VCaP (cell line): ENCODE measurements at regions not wholly inside any gene's neighbourhood (a gene's known extent, or its start where the extent isn't known, plus 50 kb on each side); places are given as distances from the start of the nearest gene placed in this dataset.

ENCODE experiments used
- H3K27ac ChIP-seq: fragments of 450-650 bp; 2 replicates; pipeline ENCODE4 v1.5.1; 2017
- TF ChIP-seq, protein P1 (sequence below): fragments of 450-650 bp; conservative IDR thresholded peaks from 2 replicates; pipeline ENCODE4 v1.5.1; 2017; ENCODE audit warnings: mild to moderate bottlenecking, moderate library complexity

DNA sequence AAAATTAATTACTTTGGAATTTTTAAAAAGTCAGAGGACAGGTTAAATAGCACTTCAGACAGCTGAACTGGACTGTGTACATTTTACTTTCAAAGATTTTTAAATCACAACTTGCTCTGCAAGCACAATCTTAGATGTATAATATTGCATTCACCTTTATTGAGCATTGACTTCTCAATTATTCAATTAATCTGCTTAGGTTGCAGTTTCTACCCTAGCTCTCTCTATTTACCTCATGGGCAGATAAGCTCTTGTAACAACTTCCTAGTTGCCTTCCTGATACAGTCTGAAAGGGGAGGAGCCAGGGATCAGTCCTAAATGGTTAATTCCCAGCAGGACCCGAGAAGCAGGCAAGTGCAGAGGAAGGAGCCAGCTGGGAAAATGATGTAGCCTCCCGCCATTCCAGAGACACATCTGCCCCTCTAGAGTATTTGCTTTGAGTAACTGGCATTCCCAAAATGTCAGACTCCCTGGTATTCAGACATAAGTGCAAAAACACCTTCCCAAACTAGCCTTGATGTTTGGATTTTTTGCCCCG, 302.8 kb downstream of the GALC start:
- TF ChIP-seq, protein P1, sequence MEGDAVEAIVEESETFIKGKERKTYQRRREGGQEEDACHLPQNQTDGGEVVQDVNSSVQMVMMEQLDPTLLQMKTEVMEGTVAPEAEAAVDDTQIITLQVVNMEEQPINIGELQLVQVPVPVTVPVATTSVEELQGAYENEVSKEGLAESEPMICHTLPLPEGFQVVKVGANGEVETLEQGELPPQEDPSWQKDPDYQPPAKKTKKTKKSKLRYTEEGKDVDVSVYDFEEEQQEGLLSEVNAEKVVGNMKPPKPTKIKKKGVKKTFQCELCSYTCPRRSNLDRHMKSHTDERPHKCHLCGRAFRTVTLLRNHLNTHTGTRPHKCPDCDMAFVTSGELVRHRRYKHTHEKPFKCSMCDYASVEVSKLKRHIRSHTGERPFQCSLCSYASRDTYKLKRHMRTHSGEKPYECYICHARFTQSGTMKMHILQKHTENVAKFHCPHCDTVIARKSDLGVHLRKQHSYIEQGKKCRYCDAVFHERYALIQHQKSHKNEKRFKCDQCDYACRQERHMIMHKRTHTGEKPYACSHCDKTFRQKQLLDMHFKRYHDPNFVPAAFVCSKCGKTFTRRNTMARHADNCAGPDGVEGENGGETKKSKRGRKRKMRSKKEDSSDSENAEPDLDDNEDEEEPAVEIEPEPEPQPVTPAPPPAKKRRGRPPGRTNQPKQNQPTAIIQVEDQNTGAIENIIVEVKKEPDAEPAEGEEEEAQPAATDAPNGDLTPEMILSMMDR = no peak
- H3K27ac ChIP-seq = no peak overlapping the region

DNA sequence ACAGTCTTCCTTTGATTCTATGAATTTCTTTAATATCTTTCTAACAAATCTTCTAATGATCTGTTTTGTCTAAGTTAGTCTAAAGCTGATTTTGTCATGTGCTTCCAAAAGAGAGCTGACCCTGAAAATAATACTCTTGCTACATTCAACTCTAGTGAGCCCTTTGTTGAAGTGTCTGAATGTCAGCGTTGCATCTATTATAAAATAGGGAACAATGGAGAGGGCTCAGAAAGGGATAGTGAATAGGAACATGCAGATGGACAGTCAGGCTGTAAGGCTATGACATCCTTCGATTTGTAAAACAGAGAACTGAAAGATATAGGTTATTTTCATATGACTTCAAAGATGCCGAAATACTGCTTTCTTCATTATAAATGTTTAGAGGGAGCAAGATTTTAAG, 304.5 kb downstream of the GALC start:
- TF ChIP-seq, protein P1 = no peak

DNA sequence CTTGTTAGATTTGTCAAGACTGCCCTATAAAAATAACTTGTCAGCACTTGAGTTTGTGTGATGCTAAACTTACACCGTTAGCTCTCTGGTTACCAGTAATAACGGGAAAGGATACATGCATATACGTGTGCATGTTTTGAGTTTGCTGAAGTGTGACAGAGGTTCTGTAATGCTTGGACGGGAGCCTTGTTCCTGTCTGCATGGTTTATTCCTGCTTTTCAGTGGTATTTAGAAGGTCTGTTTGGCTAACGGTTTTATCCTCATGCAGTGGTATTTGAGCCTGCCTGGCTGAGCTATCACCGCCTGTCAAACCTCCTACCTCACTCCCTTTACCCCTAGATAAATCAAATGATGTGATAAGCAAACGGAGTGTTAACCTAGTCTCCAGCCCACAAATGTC, 305.6 kb downstream of the GALC start:
- TF ChIP-seq, protein P1 = no peak
- H3K27ac ChIP-seq = no peak overlapping the region

More for the DNA sequence above, 304.5 kb downstream of the GALC start:
- no peak overlapping the region for H3K27ac ChIP-seq

- H3K27ac ChIP-seq = no peak overlapping the region
- TF ChIP-seq, protein P1 = no peak
Observed at GRCh38 chr14:87686746-87687145, 306.2 kb downstream of the GALC start.

- TF ChIP-seq, protein P1 = no peak
Observed at GRCh38 chr14:87679866-87680265, 313.1 kb downstream of the GALC start.

GRCh38 chr14:87678624-87679023, 314.4 kb downstream of the GALC start:
- no peak overlapping the region for H3K27ac ChIP-seq
- TF ChIP-seq, protein P1 = no peak

More at GRCh38 chr14:87679866-87680265, 313.1 kb downstream of the GALC start:
- H3K27ac ChIP-seq = no peak overlapping the region

GRCh38 chr14:87676814-87677437, 316.1 kb downstream of the GALC start:
- TF ChIP-seq, protein P1 = no peak
- H3K27ac ChIP-seq = no peak overlapping the region
